H1 (cell line): ENCODE measurements at regions not wholly inside any gene's neighbourhood (a gene's known extent, or its start where the extent isn't known, plus 50 kb on each side); places are given as distances from the start of the nearest gene placed in this dataset.
A peak's percentile ranks its signal among the peaks of the same experiment; 100 is the strongest.

Experiments used
- CEBPB ChIP-seq: IDR thresholded peaks from 2 replicates; pipeline ENCODE4 v1.6.1; 2012; ENCODE audit warnings: low read depth, low read length
- CHD2 ChIP-seq: IDR thresholded peaks from 2 replicates; pipeline ENCODE4 v1.6.1; 2012; ENCODE audit warnings: low read length, improper control_type of control experiment
- CHD7 ChIP-seq: fragments of 300-600 bp; sonication (generic); IDR thresholded peaks from 2 replicates; pipeline ENCODE4 v1.7.1; 2012; ENCODE audit warnings: low read length, moderate library complexity, mild to moderate bottlenecking, inconsistent platforms; ENCODE audit not compliant: insufficient replicate concordance
- FOSL1 ChIP-seq: IDR thresholded peaks from 2 replicates; pipeline ENCODE4 v1.6.1; 2011; ENCODE audit warnings: mild to moderate bottlenecking, low read depth, low read length, moderate library complexity; ENCODE audit not compliant: insufficient read depth
- GABPA ChIP-seq: IDR thresholded peaks from 2 replicates; pipeline ENCODE4 v1.6.1; 2011; ENCODE audit warnings: mild to moderate bottlenecking, low read length, moderate library complexity, borderline replicate concordance; ENCODE audit not compliant: insufficient read depth
- GTF2F1 ChIP-seq: IDR thresholded peaks from 2 replicates; pipeline ENCODE4 v1.6.1; 2012; ENCODE audit warnings: low read depth, low read length, improper control_type of control experiment, borderline replicate concordance
- HDAC2 ChIP-seq, 2 experiments: fragments of 300-600 bp in 1 of 2; sonication (generic) in 1 of 2; IDR thresholded peaks; 2 replicates each; pipeline ENCODE4 v1.6.1; 2011 to 2012; ENCODE audit warnings: low read depth in 2 of 2, low read length in 2 of 2, mild to moderate bottlenecking in 2 of 2, moderate library complexity in 2 of 2, borderline replicate concordance in 1 of 2, inconsistent platforms in 1 of 2
- KDM5A ChIP-seq: fragments of 200-600 bp; IDR thresholded peaks from 2 replicates; pipeline ENCODE4 v1.7.1; 2012; ENCODE audit warnings: mild to moderate bottlenecking, low read length, inconsistent platforms, mixed read lengths
- RNF2 ChIP-seq: fragments of 200-900, 300-1000 bp; sonication (generic); IDR thresholded peaks from 2 replicates; pipeline ENCODE4 v1.7.1; 2016; ENCODE audit warnings: borderline replicate concordance, low read depth, mild to moderate bottlenecking, antibody characterized with exemption, low read length; ENCODE audit not compliant: poor library complexity, severe bottlenecking; ENCODE audit errors: missing control alignments
- SIRT6 ChIP-seq: IDR thresholded peaks from one replicate; pipeline ENCODE4 v1.7.1; 2012; ENCODE audit warnings: low read length, inconsistent platforms

GRCh38 chr6:44542401-44543116 lies 155.1 kb downstream of the CDC5L start (continued):
- no peak for TF ChIP-seq CHD7
- TF ChIP-seq CEBPB, result no peak
- no peak for TF ChIP-seq CHD2
- TF ChIP-seq RNF2, result no peak
- TF ChIP-seq KDM5A, result no peak
- TF ChIP-seq FOSL1, result no peak
- no peak for TF ChIP-seq SIRT6
- 0 out of 4 replicates have a peak, but pooled peaks of 1 of the 2 experiments have one; percentile 13 for TF ChIP-seq HDAC2 (IDR thresholded peaks at IDR 0.05; ENCODE audit: borderline replicate concordance in 1 of 2, low read depth in 2 of 2, low read length in 2 of 2)
- TF ChIP-seq GTF2F1, result no peak
- no peak for TF ChIP-seq GABPA
